C1 segment of cervical spinal cord (tissue), 14 donors: ENCODE measurements at regions not wholly inside any gene's neighbourhood (a gene's known extent, or its start where the extent isn't known, plus 50 kb on each side); places are given as distances from the start of the nearest gene placed in this dataset.

Experiments used
- DNase-seq, 14 donors: peaks; one replicate each; lab custom pipeline; 2025; lab: John Stamatoyannopoulos, UW

DNA sequence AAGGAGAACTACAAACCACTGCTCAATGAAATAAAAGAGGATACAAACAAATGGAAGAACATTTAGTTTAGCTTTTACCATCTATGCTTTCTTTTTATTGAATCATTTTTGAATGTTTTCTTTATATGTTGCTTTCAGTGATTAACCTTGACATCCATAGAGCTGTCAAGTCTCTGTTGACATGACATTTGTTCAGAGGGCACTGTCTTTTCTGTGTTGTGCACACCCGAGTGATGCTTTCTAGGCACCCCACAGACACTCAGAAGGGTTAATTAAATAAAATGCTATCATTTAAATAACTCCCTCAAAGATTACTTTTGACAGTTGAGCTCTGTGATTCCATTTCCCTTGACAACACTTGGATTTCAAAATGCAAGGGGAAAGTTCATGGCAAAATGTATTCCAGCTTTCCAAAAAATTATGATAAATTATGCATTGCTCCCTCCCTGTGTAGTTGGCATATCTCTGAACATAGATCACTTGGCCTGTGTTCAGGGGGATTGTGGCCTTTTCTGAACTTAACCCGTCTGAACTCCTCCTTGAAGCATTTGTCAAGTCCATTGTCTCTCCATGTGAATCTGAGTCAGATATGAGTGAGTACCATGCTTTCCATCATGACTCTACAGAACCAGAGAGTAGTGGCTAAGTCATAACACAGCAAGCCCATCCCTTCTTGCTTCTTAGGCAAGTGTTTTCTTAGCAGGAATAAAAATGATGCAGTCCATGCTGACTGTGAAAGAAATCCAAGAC lies 372.6 kb downstream of the RPRM start:
- DNase-seq: no peak

- DNase-seq: no peak
Measured at GRCh38 chr2:153101187-153101586, 377.4 kb downstream of the RPRM start.

DNA sequence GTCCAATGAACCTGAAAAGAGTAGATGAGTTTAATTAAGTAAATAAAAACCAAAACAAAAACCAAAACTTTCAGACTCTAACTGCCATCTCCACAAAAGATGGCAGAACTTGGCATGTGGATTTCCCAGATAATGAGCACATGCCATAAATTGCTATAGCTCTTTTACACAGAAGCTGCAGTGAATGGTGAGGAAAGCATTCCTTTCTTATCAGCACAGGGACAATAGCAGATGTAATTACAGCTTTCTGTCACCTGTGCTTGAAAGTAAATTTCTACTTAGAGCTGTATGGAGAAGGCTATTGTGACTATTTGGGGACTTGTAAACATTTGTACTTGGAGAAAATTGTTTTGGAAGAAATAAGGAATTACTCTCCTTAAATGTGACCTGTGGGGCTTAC lies 378.4 kb downstream of the RPRM start:
- no peak for DNase-seq

- no peak for DNase-seq
Measured at GRCh38 chr2:153098073-153098472, 379.7 kb downstream of the ARL6IP6 start.

GRCh38 chr2:153096272-153096671 lies 377.9 kb downstream of the ARL6IP6 start:
- DNase-seq: no peak

DNA sequence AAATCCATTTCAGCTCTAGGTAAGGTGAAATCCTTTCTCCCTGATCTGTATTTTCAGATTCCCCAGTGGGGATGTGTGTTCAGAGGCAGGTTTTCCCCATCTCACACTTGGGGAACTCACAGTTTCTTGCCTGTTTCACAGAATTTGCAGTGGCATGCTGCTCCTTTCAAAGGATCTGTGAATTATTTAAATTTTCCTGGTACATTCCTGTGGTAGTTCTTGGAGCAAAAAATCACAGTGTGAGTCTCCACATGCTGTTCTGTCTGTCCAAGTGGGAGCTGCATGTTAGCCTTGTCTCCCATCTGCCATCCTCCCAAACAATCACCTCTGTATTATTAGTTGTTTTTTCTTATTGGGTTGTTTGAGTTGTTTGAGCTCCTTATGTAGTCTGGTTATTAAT lies 372.9 kb downstream of the ARL6IP6 start:
- no peak for DNase-seq

DNA sequence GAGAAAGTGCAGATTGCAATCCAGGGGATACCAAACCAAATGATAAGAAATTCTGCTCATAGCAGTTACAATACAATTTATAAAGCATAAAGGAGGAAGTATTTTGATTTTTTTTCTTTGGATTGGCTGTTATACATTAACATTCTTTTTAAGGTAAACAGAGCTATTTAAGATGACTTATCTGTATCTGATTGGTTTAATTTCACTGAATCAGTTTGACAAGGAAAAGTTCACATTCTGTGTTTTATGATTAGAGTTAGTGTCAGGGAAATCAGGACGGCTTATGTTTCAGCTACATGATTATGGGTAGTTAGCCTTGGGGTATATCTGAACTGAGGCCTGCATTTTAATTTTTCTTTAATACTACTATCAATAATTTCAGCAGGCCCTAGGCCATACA lies 360.9 kb downstream of the ARL6IP6 start:
- DNase-seq: no peak

DNA sequence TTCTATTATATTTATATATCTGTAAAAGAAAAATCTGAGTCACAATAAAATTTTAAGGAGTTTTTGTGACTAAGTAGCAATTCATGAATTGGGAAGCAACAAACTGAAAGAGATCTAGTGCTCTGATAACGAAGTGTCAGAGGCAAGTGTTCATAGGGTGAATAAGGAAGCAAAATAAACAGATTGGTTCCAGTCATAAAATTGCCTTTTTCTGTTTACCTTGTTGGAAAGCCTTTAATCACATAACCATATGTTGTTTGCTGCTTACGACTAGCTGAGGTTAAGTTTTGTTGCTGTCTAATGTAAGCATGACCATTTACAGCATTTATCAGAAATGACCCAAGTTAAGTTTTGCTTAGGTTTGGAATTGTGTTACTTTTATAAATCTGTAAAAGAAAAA lies 358.9 kb downstream of the ARL6IP6 start:
- no peak for DNase-seq

DNA sequence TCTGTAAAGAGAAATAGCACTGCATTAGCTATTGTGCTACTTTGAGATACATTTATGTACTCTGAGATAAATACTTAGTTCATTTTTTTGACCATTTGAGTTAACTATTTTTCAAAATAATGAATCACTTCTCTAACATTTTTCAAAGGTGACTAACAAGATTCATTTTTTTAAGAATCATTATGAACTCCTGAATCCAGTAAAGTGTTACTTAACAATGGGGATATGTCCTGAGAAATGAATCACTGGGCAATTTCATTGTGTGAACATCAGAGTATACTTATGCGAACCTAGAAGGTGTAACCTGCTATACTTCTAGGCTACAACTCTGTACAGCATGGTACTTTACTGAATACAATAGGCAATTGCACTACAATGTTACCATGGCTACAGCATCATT lies 355.8 kb downstream of the ARL6IP6 start:
- no peak for DNase-seq

- no peak for DNase-seq
Measured at GRCh38 chr2:153072813-153073212, 354.4 kb downstream of the ARL6IP6 start.

GRCh38 chr2:153072077-153072476 lies 353.7 kb downstream of the ARL6IP6 start:
- no peak for DNase-seq

DNA sequence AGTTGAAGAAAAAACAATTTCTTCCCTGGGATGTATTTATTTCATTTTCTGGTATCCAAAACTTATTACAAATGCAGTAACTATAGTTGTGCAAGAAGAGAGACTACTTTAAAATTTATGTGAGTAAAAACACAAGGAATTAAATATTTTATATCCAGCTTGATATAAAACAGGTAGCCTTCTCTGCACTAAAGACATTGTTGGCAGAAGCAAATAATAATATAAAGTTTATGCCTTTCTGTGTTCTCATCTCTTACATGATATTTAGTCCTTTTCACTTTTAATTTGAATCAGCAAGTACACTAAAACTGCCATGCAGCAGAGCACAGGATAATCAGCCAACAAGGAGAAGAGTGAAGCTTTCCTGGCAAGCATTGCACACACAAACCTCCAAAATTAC lies 352.7 kb downstream of the ARL6IP6 start:
- no peak for DNase-seq

DNA sequence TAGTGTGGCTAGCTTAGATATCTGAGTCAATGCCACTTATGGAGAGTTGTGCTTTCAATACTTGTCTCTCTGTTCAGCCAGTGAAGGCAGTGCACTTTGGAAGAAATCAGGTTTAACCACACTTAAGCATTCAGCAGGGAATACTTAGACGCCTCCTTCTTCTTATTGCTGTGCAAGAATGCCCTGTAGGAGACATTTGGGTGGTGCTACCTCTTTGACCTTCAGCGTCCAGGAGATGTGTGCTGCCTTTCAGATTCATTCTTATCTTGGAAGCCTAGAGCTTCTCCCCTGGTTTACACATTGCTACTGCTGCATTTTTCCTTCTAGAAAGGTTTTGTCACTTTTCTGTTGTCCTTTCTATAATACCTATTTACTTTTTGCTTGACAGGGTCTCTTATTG lies 350.5 kb downstream of the ARL6IP6 start:
- DNase-seq: no peak

DNA sequence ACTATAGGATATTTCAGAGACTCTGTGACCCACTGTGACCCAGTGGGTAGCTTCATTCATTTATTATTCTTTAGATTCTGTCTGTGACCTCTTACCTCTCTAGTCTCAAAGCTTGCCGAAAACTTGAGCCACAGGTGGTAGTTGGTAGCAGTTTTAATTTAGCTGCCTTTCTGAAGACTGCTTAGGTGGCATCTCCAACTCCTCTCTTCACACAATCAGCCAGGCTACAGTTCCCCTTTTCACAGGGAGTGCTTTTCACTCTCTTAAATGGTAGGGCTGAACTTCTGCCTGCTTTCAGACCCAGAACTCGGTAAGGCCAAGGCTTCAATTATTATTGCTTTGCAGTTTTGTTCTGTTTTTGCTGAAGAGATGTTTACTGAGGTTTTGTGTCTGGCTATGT lies 349.6 kb downstream of the ARL6IP6 start:
- no peak for DNase-seq

DNA sequence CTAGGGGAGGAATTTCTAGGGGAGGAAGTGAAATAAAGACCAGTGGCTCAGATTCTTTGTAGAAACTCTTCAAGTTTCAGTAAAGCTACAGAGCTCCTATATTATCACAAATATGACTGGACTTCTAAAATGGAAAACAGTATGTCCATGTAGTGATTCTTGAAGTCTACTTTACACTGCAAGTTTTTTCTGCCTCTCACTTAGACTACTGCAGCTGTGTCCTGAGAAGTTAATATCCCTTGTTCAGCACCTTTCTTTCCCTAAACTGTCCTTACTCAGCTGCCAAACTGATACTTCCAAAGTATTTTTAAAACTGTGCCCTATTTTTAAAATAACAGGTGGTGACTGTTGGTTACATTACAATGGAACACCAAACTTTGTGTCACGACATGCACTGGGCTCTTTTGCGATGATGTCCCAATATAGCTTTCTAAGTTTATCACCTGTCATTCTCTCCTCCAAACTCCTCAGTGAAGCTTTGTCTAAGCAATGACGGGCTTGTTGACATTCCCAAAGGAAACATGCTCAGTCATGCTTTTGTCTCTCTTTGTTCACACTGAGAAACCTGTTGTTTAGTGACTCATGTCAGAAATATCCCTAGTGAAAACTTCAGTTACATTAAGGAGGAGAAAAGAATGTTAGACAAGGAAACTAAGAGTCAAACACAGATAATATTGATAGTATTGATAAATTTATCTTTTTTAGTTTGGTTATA lies 341.1 kb downstream of the ARL6IP6 start:
- no peak for DNase-seq

GRCh38 chr2:153057743-153058142 lies 339.3 kb downstream of the ARL6IP6 start:
- no peak for DNase-seq

DNA sequence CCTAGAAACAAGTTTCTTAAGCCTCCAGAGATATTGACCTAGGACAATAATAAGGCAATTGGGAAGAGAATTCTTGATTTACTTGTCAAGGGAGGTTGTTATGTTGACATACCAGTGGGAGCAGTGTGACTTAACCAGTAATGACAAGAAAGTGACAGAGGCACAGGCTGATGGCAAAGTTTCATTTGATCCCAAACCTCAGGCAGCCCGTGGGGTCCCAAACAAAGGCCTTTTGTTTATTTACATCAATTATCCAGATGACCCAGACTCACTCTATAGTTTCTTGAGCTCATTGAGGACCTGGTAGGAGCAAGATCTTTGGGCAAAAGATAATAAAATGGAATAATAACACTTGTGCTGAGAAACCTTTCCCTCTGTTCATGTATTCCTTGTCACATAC lies 336.8 kb downstream of the ARL6IP6 start:
- DNase-seq: no peak

GRCh38 chr2:153052807-153053559 lies 334.6 kb downstream of the ARL6IP6 start:
- no peak for DNase-seq

DNA sequence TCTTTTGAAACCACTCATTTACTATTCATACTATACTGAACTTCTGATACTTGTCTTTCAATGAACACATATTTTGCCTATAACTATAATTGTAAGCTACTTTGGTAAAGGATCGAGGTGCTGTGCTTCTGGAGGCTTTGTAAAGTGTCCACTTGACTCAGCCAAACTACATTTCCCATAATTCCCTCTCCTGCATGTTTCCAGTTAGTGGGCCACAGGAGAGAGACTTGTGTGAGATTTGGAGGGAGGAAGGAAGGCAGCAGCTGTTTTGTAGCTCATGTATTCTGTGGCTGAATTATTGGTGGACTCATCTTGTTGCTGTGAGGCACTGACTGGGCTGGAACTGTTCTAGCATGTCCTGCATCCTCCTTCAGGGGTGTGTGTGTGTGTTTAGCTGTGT lies 328.8 kb downstream of the ARL6IP6 start:
- no peak for DNase-seq

DNA sequence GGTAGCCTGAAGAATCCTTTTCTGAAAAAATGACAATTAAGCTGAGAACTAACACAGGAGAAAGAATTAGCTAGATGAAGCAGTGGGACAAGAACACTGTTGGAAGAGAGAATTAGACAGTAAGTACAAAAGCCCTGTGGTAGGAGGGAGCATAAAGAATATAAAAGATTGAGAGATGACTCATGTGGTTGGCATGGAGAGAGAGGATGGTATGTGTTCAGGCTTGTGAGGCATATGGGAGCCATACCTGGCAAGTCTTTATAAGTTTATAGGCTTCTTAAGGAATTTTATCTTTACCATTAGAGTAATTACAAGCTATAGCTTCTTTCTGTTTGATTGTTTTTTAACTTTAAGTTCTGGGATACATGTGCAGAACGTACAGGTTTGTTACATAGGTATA lies 325.0 kb downstream of the ARL6IP6 start:
- no peak for DNase-seq

DNA sequence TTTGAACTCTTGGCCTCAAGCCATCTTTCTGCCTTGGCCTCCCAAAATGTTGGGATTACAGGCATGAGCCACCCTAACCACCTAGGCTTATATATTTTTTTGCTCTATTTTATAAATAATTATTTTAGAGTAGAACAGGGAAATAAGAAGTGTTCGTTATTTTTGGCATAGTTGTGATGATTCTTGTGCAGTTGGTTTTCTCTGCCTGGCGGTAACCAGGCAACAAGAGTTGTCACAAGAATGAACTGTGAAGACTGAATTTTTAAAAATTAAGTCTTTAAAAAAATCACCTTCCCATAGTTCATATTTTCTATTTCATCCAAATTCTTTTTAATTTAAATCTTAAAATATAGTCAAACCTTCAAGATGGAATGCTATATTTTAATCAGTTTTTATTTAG lies 310.2 kb downstream of the ARL6IP6 start:
- no peak for DNase-seq

DNA sequence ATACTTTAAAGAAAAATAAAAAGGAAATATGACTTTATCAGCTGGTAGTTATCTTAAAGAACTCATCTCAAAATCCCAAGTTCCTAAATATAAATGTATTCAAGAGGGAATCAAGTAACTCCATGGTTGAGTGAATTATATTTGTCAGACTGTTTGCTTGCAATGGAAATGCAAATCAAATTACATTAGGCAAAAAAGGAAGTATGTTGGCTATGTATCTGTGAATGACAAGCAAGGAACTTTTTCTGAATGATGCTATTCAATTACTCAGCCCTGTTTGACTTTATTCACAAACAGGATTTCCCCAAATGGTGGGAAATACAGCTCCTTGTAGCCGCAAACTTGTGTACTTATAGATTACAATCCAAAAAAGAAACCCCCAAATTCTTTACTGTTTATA lies 309.1 kb downstream of the ARL6IP6 start:
- DNase-seq: no peak

GRCh38 chr2:153020201-153020600 lies 301.8 kb downstream of the ARL6IP6 start:
- DNase-seq: no peak
